GM12891 (cell line): ENCODE measurements at regions not wholly inside any gene's neighbourhood (a gene's known extent, or its start where the extent isn't known, plus 50 kb on each side); places are given as distances from the start of the nearest gene placed in this dataset.
A peak's percentile ranks its signal among the peaks of the same experiment; 100 is the strongest.

ENCODE experiments used
- DNase-seq: peaks from one replicate; pipeline ENCODE4 v3.0.0; 2011; ENCODE audit warnings: low spot score; ENCODE audit not compliant: insufficient read length
- FAIRE-seq: peaks from 2 replicates; lab custom pipeline; 2011; peaks lifted over from hg19 to GRCh38; lab: Jason Lieb, UNC
- PAX5 ChIP-seq: IDR thresholded peaks from 2 replicates; pipeline ENCODE4 v1.6.1; 2011; ENCODE audit warnings: low read length, moderate library complexity, mild to moderate bottlenecking; ENCODE audit not compliant: insufficient read depth, severe bottlenecking
- POLR2A ChIP-seq: IDR thresholded peaks from 2 replicates; pipeline ENCODE4 v1.6.1; 2011; ENCODE audit warnings: low read depth, low read length, control low read depth
- POLR2AphosphoS5 ChIP-seq: IDR thresholded peaks from 2 replicates; pipeline ENCODE4 v1.6.1; 2011; ENCODE audit warnings: low read depth, low read length, control low read depth
- POU2F2 ChIP-seq: IDR thresholded peaks from 2 replicates; pipeline ENCODE4 v1.6.1; 2011; ENCODE audit warnings: low read depth, mild to moderate bottlenecking, control low read depth, low read length, moderate library complexity
- SPI1 ChIP-seq: IDR thresholded peaks from 2 replicates; pipeline ENCODE4 v1.6.1; 2011; ENCODE audit warnings: low read depth, low read length, control low read depth
- TAF1 ChIP-seq: IDR thresholded peaks from 2 replicates; pipeline ENCODE4 v1.6.1; 2011; ENCODE audit warnings: low read depth, low read length, control low read depth

GRCh38 chr1:94722181-94722580 lies 98.0 kb upstream of the SLC44A3 start:
- DNase-seq (no peak), FAIRE-seq (no peak)
- TF ChIP-seq POU2F2 (no peak), POLR2A (no peak), SPI1 (no peak), TAF1 (no peak), PAX5 (no peak), POLR2AphosphoS5 (no peak)

GRCh38 chr1:94721240-94721639 lies 98.9 kb upstream of the SLC44A3 start:
- DNase-seq (no peak), FAIRE-seq (peak; percentile 82)
- TF ChIP-seq SPI1, result peak; percentile 94
- no peak for TF ChIP-seq TAF1
- 0 out of 2 replicates have a peak, but pooled peaks have one; percentile 33 for TF ChIP-seq POLR2A

GRCh38 chr1:94719926-94720793 lies 100.0 kb upstream of the SLC44A3 start:
- peak; percentile 50 for DNase-seq
- TF ChIP-seq SPI1 (peak; percentile 71), TAF1 (no peak), POU2F2 (0 out of 2 replicates have a peak, but pooled peaks have one; percentile 10), PAX5 (peak; percentile 45), POLR2A (peak; percentile 43), POLR2AphosphoS5 (peak; percentile 63)
- peak; percentile 98 for FAIRE-seq

- TF ChIP-seq POLR2AphosphoS5, result no peak
- no peak for TF ChIP-seq PAX5
- TF ChIP-seq TAF1, result no peak
- TF ChIP-seq POLR2A, result no peak
- TF ChIP-seq POU2F2, result no peak
- no peak for TF ChIP-seq SPI1
- no peak for DNase-seq
- FAIRE-seq, result no peak
Measured at GRCh38 chr1:94716965-94717364, 103.2 kb upstream of the SLC44A3 start.

GRCh38 chr1:94715321-94715720 lies 104.8 kb upstream of the SLC44A3 start:
- DNase-seq (no peak), FAIRE-seq (no peak)
- TF ChIP-seq SPI1, result no peak
- no peak for TF ChIP-seq POU2F2
- TF ChIP-seq POLR2A, result no peak
- TF ChIP-seq PAX5, result no peak
- TF ChIP-seq POLR2AphosphoS5, result no peak
- TF ChIP-seq TAF1, result no peak

- TF ChIP-seq POLR2AphosphoS5 (no peak), POLR2A (no peak), TAF1 (no peak), SPI1 (no peak), PAX5 (no peak), POU2F2 (no peak)
- no peak for FAIRE-seq
- no peak for DNase-seq
Measured at GRCh38 chr1:94714552-94714951, 105.6 kb upstream of the SLC44A3 start.

GRCh38 chr1:94714152-94714551 lies 106.0 kb upstream of the SLC44A3 start:
- FAIRE-seq (no peak), DNase-seq (no peak)
- TF ChIP-seq SPI1 (no peak), TAF1 (no peak), POLR2A (no peak), PAX5 (no peak), POLR2AphosphoS5 (no peak), POU2F2 (no peak)

- peak; percentile 55 for FAIRE-seq
Measured at GRCh38 chr1:94713472-94714141, 106.5 kb upstream of the SLC44A3 start.

GRCh38 chr1:94709891-94710581 lies 110.1 kb upstream of the SLC44A3 start:
- peak; percentile 5 for FAIRE-seq
- TF ChIP-seq POLR2AphosphoS5 (no peak), PAX5 (no peak), POU2F2 (no peak), POLR2A (no peak), SPI1 (no peak), TAF1 (no peak)
- DNase-seq, result no peak

More at GRCh38 chr1:94713472-94714141, 106.5 kb upstream of the SLC44A3 start:
- DNase-seq, result peak; percentile 33
- no peak for TF ChIP-seq TAF1
- peak; percentile 23; the same call in 1 of the 2 replicates for TF ChIP-seq SPI1
- TF ChIP-seq POLR2AphosphoS5, result no peak
- no peak for TF ChIP-seq POU2F2
- no peak for TF ChIP-seq PAX5
- TF ChIP-seq POLR2A, result no peak

- FAIRE-seq, result no peak
- DNase-seq, result no peak
- TF ChIP-seq SPI1 (no peak), POU2F2 (no peak), POLR2AphosphoS5 (no peak), POLR2A (no peak), TAF1 (no peak), PAX5 (no peak)
Measured at GRCh38 chr1:94708811-94709210, 111.3 kb upstream of the SLC44A3 start.
